CD4-positive, alpha-beta T cell (primary cell): ENCODE measurements at regions not wholly inside any gene's neighbourhood (a gene's known extent, or its start where the extent isn't known, plus 50 kb on each side); places are given as distances from the start of the nearest gene placed in this dataset.

Source experiments
- ATAC-seq: fragments of 200-7000 bp; cut with Tn5 transposase; one replicate; pipeline ENCODE4 v1.10.0; 2022; ENCODE audit warnings: mild to moderate bottlenecking; ENCODE audit not compliant: poor library complexity
- CTCF ChIA-PET: fragments of 350-600 bp; sonication (Branson Sonifier 250); formaldehyde crosslinking; loops from one replicate; lab custom pipeline; 2021; ENCODE audit warnings: antibody characterized with exemption, inconsistent platforms; lab: Charles Lee
- POLR2A ChIA-PET: fragments of 350-600 bp; sonication (Branson Sonifier 250); formaldehyde crosslinking; loops from one replicate; lab custom pipeline; 2021; ENCODE audit warnings: antibody characterized with exemption, inconsistent platforms; lab: Charles Lee
- DNase-seq, 14 experiments: peaks; one replicate each; pipeline ENCODE4 v3.0.0-alpha.2; 2013 to 2020; ENCODE audit warnings: mixed read lengths in 2 of 14
- H3K27ac ChIP-seq, 2 donors: one replicate each; pipeline versions ENCODE4 v1.5.1 to v1.7.0; 2013; ENCODE audit warnings: low read length in 2 of 2, low read depth in 1 of 2, mild to moderate bottlenecking in 1 of 2
- H3K27me3 ChIP-seq, 2 experiments: 1 replicate in 1 of 2; 2 replicates in 1 of 2; pipeline versions ENCODE4 v1.6.1 to v1.7.0; 2013; ENCODE audit warnings: low read length in 2 of 2, control low read depth in 1 of 2, mild to moderate bottlenecking in 1 of 2, moderate library complexity in 1 of 2; ENCODE audit not compliant: insufficient read depth in 2 of 2, control insufficient read depth in 1 of 2
- H3K36me3 ChIP-seq: one replicate; pipeline ENCODE4 v1.6.1; 2013; ENCODE audit warnings: low read length, control low read depth; ENCODE audit not compliant: insufficient read depth
- H3K4me1 ChIP-seq: one replicate; pipeline ENCODE4 v1.6.1; 2013; ENCODE audit warnings: low read length, control low read depth; ENCODE audit not compliant: insufficient read depth
- H3K4me3 ChIP-seq: one replicate; pipeline ENCODE4 v1.5.1; 2013; ENCODE audit warnings: mild to moderate bottlenecking, low read length, moderate library complexity
- H3K9me3 ChIP-seq, 2 experiments: 1 replicate in 1 of 2; 2 replicates in 1 of 2; pipeline versions ENCODE4 v1.6.1 to v1.7.0; 2013; ENCODE audit warnings: low read length in 2 of 2, mild to moderate bottlenecking in 2 of 2, control low read depth in 1 of 2, moderate library complexity in 1 of 2; ENCODE audit not compliant: control insufficient read depth in 1 of 2, insufficient read depth in 1 of 2
- H3K27ac Mint-ChIP-seq: one replicate; pipeline ENCODE4 v1.8.0; 2020; ENCODE audit warnings: mixed read lengths
- H3K27me3 Mint-ChIP-seq: one replicate; pipeline ENCODE4 v1.8.0; 2021; ENCODE audit warnings: mixed read lengths
- H3K36me3 Mint-ChIP-seq: one replicate; pipeline ENCODE4 v1.8.0; 2021; ENCODE audit warnings: low read depth, mixed read lengths
- H3K4me1 Mint-ChIP-seq: one replicate; pipeline ENCODE4 v1.8.0; 2021; ENCODE audit warnings: low read depth, mixed read lengths
- H3K4me3 Mint-ChIP-seq: one replicate; pipeline ENCODE4 v1.8.0; 2020; ENCODE audit warnings: mild to moderate bottlenecking, mixed read lengths
- H3K9me3 Mint-ChIP-seq: one replicate; pipeline ENCODE4 v1.8.0; 2020; ENCODE audit warnings: mixed read lengths
- CTCF ChIP-seq: fragments of 200-600 bp; IDR thresholded peaks from one replicate; pipeline ENCODE4 v1.8.0; 2022; ENCODE audit warnings: antibody characterized with exemption, mild to moderate bottlenecking
- intact Hi-C, 2 experiments: fragments of 100-400 bp; cut with DNase I in 1 of 2; cut with micrococcal nuclease in 1 of 2; formaldehyde crosslinking; loops; one replicate each; pipeline versions ENCODE4 v1.15.1 to v1.9.0; 2023 to 2025; cut with DNase I, micrococcal nuclease

- no peak for TF ChIP-seq CTCF
- Mint-ChIP-seq H3K4me1 (no peaks in the 10 kb centered on the region), H3K4me3 (no peak overlapping the region), H3K36me3 (no peaks in the 10 kb centered on the region), H3K9me3 (no peaks in the 10 kb centered on the region), H3K27ac (no peak overlapping the region), H3K27me3 (peaks cover 22% of the 10 kb centered on the region)
- DNase-seq (no peak), ATAC-seq (no peak)
- Histone ChIP-seq H3K36me3 (no peaks in the 10 kb centered on the region), H3K27ac (no peak overlapping the region), H3K4me1 (no peaks in the 10 kb centered on the region), H3K9me3 (no peaks in the 10 kb centered on the region), H3K4me3 (no peak overlapping the region), H3K27me3 (no peaks in the 10 kb centered on the region)
- ChIA-PET POLR2A (no interaction called here), CTCF (no interaction called here)
- intact Hi-C loops = no loop called here
Observed at GRCh38 chr2:133986881-133987795, 266.7 kb upstream of the MGAT5 start.

- Histone ChIP-seq H3K27ac (no peak overlapping the region), H3K4me3 (no peak overlapping the region), H3K27me3 (no peaks in the 10 kb centered on the region), H3K9me3 (no peaks in the 10 kb centered on the region), H3K4me1 (no peaks in the 10 kb centered on the region), H3K36me3 (no peaks in the 10 kb centered on the region)
- Mint-ChIP-seq H3K36me3 (no peaks in the 10 kb centered on the region), H3K4me3 (no peak overlapping the region), H3K4me1 (no peaks in the 10 kb centered on the region), H3K27me3 (peaks cover 29% of the 10 kb centered on the region), H3K27ac (no peak overlapping the region), H3K9me3 (no peaks in the 10 kb centered on the region)
- CTCF ChIA-PET = no interaction called here
- no peak for TF ChIP-seq CTCF
- intact Hi-C loops = no loop called here
- DNase-seq (no peak), ATAC-seq (no peak)
- POLR2A ChIA-PET = no interaction called here
Observed at GRCh38 chr2:133988316-133988891, 265.5 kb upstream of the MGAT5 start.

GRCh38 chr2:133991606-133992168, 262.2 kb upstream of the MGAT5 start:
- DNase-seq (no peak), ATAC-seq (no peak)
- Mint-ChIP-seq H3K4me1 (no peaks in the 10 kb centered on the region), H3K27ac (no peak overlapping the region), H3K9me3 (no peaks in the 10 kb centered on the region), H3K36me3 (no peaks in the 10 kb centered on the region), H3K27me3 (peaks cover 29% of the 10 kb centered on the region), H3K4me3 (no peak overlapping the region)
- ChIA-PET POLR2A (no interaction called here), CTCF (no interaction called here)
- intact Hi-C loops = no loop called here
- Histone ChIP-seq H3K9me3 (no peaks in the 10 kb centered on the region), H3K4me3 (no peak overlapping the region), H3K27ac (no peak overlapping the region), H3K4me1 (no peaks in the 10 kb centered on the region), H3K27me3 (no peaks in the 10 kb centered on the region), H3K36me3 (no peaks in the 10 kb centered on the region)
- no peak for TF ChIP-seq CTCF
